Lung (tissue), 11 donors: ENCODE measurements at regions not wholly inside any gene's neighbourhood (a gene's known extent, or its start where the extent isn't known, plus 50 kb on each side); places are given as distances from the start of the nearest gene placed in this dataset.

Experiments
- ATAC-seq: fragments of 200-7000 bp; cut with Tn5 transposase; one replicate; pipeline ENCODE4 v1.9.1; 2020; ENCODE audit warnings: moderate number of reproducible peaks; ENCODE audit not compliant: insufficient read depth, low FRiP score
- DNase-seq, 3 donors: peaks; one replicate each; pipeline ENCODE4 v3.0.0-alpha.2; 2013 to 2017
- H3K27ac ChIP-seq, 2 donors: one replicate each; pipeline ENCODE4 v1.5.1; 2013; ENCODE audit warnings: mild to moderate bottlenecking in 2 of 2, moderate library complexity in 2 of 2, control low read depth in 1 of 2, inconsistent platforms in 1 of 2, low read depth in 1 of 2, low read length in 1 of 2
- H3K27me3 ChIP-seq, 3 donors: one replicate each; pipeline ENCODE4 v1.5.1; 2013; ENCODE audit warnings: low read length in 2 of 3; ENCODE audit not compliant: control insufficient read depth in 3 of 3, insufficient read depth in 3 of 3
- H3K36me3 ChIP-seq, 4 donors: one replicate each; pipeline ENCODE4 v1.5.1; 2013; ENCODE audit warnings: low read length in 4 of 4, mild to moderate bottlenecking in 1 of 4, moderate library complexity in 1 of 4; ENCODE audit not compliant: control insufficient read depth in 4 of 4, insufficient read depth in 4 of 4
- H3K4me1 ChIP-seq, 5 donors: one replicate each; pipeline ENCODE4 v1.5.1; 2013; ENCODE audit warnings: low read length in 5 of 5, mild to moderate bottlenecking in 2 of 5, moderate library complexity in 1 of 5; ENCODE audit not compliant: control insufficient read depth in 5 of 5, insufficient read depth in 5 of 5
- H3K4me3 ChIP-seq: one replicate; pipeline ENCODE4 v1.5.1; 2013; ENCODE audit warnings: mild to moderate bottlenecking, control low read depth, moderate library complexity
- H3K9ac ChIP-seq, 2 donors: one replicate each; pipeline ENCODE4 v1.5.1; 2013; ENCODE audit warnings: low read length in 2 of 2, control low read depth in 1 of 2; ENCODE audit not compliant: insufficient read depth in 1 of 2
- H3K9me3 ChIP-seq, 4 donors: one replicate each; pipeline ENCODE4 v1.5.1; 2013; ENCODE audit warnings: low read length in 3 of 4, mild to moderate bottlenecking in 1 of 4, moderate library complexity in 1 of 4; ENCODE audit not compliant: control insufficient read depth in 4 of 4, insufficient read depth in 3 of 4
- CTCF ChIP-seq: IDR thresholded peaks from 2 replicates; pipeline ENCODE4 v1.5.1; 2012; ENCODE audit warnings: mild to moderate bottlenecking; ENCODE audit errors: control extremely low read depth, extremely low read depth
- WGBS, 2 donors: extraction: QIAGEN DNeasy Blood & Tissue Kit; methylation state at CpG; one replicate each; pipeline ENCODE4 v1.1.7; 2013; 5-methylcytosine and 5-hydroxymethylcytosine counted together
- donor health status: control.
- donor health status: control.
- donor health status: Bipolar disorder and iron deficiency.
- donor health status: healthy.
- donor health status: DM: yes; HTN: yes; CAD: no.

GRCh38 chr12:123077298-123078119 lies 73.4 kb downstream of the PITPNM2 start:
- no peak overlapping the region for H3K9ac ChIP-seq
- no peak overlapping the region for H3K4me3 ChIP-seq
- H3K36me3 ChIP-seq, result no peaks in the 10 kb centered on the region
- H3K27ac ChIP-seq, result peak overlapping the region in 1 of 2 donors; percentile 26
- no peaks in the 10 kb centered on the region for H3K9me3 ChIP-seq
- peaks cover 3 to 30% (median 12%) of the 10 kb centered on the region in 5 donors for H3K4me1 ChIP-seq
- WGBS, 2 donors, result 84 to 86% methylated on average over 22 of the region's 22 CpGs
- ATAC-seq, result no peak
- no peaks in the 10 kb centered on the region for H3K27me3 ChIP-seq
- no peak for DNase-seq
- no peak for TF ChIP-seq CTCF

- Histone ChIP-seq H3K4me3 (no peak overlapping the region), H3K27me3 (no peaks in the 10 kb centered on the region), H3K27ac (peak overlapping the region; percentile 16 to 26), H3K4me1 (peaks cover 3 to 33% (median 12%) of the 10 kb centered on the region in 5 donors), H3K36me3 (no peaks in the 10 kb centered on the region), H3K9ac (no peak overlapping the region), H3K9me3 (no peaks in the 10 kb centered on the region)
- WGBS, 2 donors, result 54 to 69% methylated on average over 11 of the region's 11 CpGs
- DNase-seq (no peak), ATAC-seq (peak; percentile 51)
- no peak for TF ChIP-seq CTCF
Measured at GRCh38 chr12:123076604-123077297, 74.1 kb downstream of the PITPNM2 start.

- ATAC-seq, result peak; percentile 43
- Histone ChIP-seq H3K36me3 (no peaks in the 10 kb centered on the region), H3K27me3 (no peaks in the 10 kb centered on the region), H3K27ac (peak overlapping the region; percentile 3 to 29), H3K4me1 (peaks cover 3 to 40% (median 17%) of the 10 kb centered on the region in 5 donors), H3K9me3 (no peaks in the 10 kb centered on the region), H3K4me3 (no peak overlapping the region), H3K9ac (no peak overlapping the region)
- WGBS, 2 donors, result 53 to 73% methylated on average over 16 of the region's 16 CpGs
- TF ChIP-seq CTCF, result no peak
- peak; percentile 59 to 72 (median 69) for DNase-seq
Measured at GRCh38 chr12:123075646-123076171, 75.2 kb downstream of the PITPNM2 start.
